ENCODE measurements at regions not wholly inside any gene's neighbourhood (a gene's known extent, or its start where the extent isn't known, plus 50 kb on each side); places are given as distances from the start of the nearest gene placed in this dataset.

- TF ChIP-seq EGR1 (IDR thresholded peaks at IDR 0.05) (no peak), TAF1 (IDR thresholded peaks at IDR 0.05; ENCODE audit: low read depth) (no peak), RAD21 (IDR thresholded peaks at IDR 0.05; ENCODE audit: low read depth) (no peak), NFIC (IDR thresholded peaks at IDR 0.05) (no peak), FOXM1 (IDR thresholded peaks at IDR 0.05; ENCODE audit: borderline replicate concordance, low read depth) (no peak), CREB1 (IDR thresholded peaks at IDR 0.05; ENCODE audit: low read depth) (no peak), ZBTB7A (IDR thresholded peaks at IDR 0.05; ENCODE audit: low read depth) (no peak), EP300 (IDR thresholded peaks at IDR 0.05; ENCODE audit: borderline replicate concordance) (no peak), USF1 (IDR thresholded peaks at IDR 0.05) (no peak), REST (IDR thresholded peaks at IDR 0.05; ENCODE audit: low read depth) (no peak)
These were observed 111.0 kb downstream of the RBM43 start for GRCh38 chr2:151150331-151151320.

GRCh38 chr2:151138507-151138906 lies 123.2 kb downstream of the RBM43 start:
- TF ChIP-seq NFIC (IDR thresholded peaks at IDR 0.05), result no peak
- TF ChIP-seq MAX (IDR thresholded peaks at IDR 0.05), result no peak
- no peak for TF ChIP-seq TEAD4 (IDR thresholded peaks at IDR 0.05)
- TF ChIP-seq FOXM1 (IDR thresholded peaks at IDR 0.05; ENCODE audit: borderline replicate concordance, low read depth), result no peak
- TF ChIP-seq USF1 (IDR thresholded peaks at IDR 0.05), result no peak
- no peak for TF ChIP-seq EGR1 (IDR thresholded peaks at IDR 0.05)
- TF ChIP-seq CREB1 (IDR thresholded peaks at IDR 0.05; ENCODE audit: low read depth), result no peak
- no peak for TF ChIP-seq EP300 (IDR thresholded peaks at IDR 0.05; ENCODE audit: borderline replicate concordance)
- TF ChIP-seq TAF1 (IDR thresholded peaks at IDR 0.05; ENCODE audit: low read depth), result no peak
- no peak for TF ChIP-seq TCF12 (IDR thresholded peaks at IDR 0.05; ENCODE audit: low read depth)

GRCh38 chr2:151137526-151137925 lies 124.1 kb downstream of the RBM43 start:
- TF ChIP-seq TAF1 (IDR thresholded peaks at IDR 0.05; ENCODE audit: low read depth) (no peak), TCF12 (IDR thresholded peaks at IDR 0.05; ENCODE audit: low read depth) (no peak), ZBTB7A (IDR thresholded peaks at IDR 0.05; ENCODE audit: low read depth) (no peak)

- TF ChIP-seq MAX (IDR thresholded peaks at IDR 0.05) (no peak), REST (IDR thresholded peaks at IDR 0.05; ENCODE audit: low read depth) (no peak), TCF12 (IDR thresholded peaks at IDR 0.05; ENCODE audit: low read depth) (no peak), YY1 (IDR thresholded peaks at IDR 0.05; ENCODE audit: low read depth) (no peak), CREB1 (IDR thresholded peaks at IDR 0.05; ENCODE audit: low read depth) (no peak), ZBTB7A (IDR thresholded peaks at IDR 0.05; ENCODE audit: low read depth) (no peak), RAD21 (IDR thresholded peaks at IDR 0.05; ENCODE audit: low read depth) (no peak), TAF1 (IDR thresholded peaks at IDR 0.05; ENCODE audit: low read depth) (no peak), FOXM1 (IDR thresholded peaks at IDR 0.05; ENCODE audit: borderline replicate concordance, low read depth) (no peak)
These were observed 141.7 kb downstream of the RBM43 start for GRCh38 chr2:151120011-151120410.

- TF ChIP-seq TAF1 (IDR thresholded peaks at IDR 0.05; ENCODE audit: low read depth) (no peak), FOXM1 (IDR thresholded peaks at IDR 0.05; ENCODE audit: borderline replicate concordance, low read depth) (no peak), EP300 (IDR thresholded peaks at IDR 0.05; ENCODE audit: borderline replicate concordance) (no peak)
These were observed 142.3 kb downstream of the RBM43 start for GRCh38 chr2:151119374-151119773.

- TF ChIP-seq YY1 (IDR thresholded peaks at IDR 0.05; ENCODE audit: low read depth) (no peak), RAD21 (IDR thresholded peaks at IDR 0.05; ENCODE audit: low read depth) (no peak), MAX (IDR thresholded peaks at IDR 0.05) (no peak), FOXM1 (IDR thresholded peaks at IDR 0.05; ENCODE audit: borderline replicate concordance, low read depth) (no peak), USF1 (IDR thresholded peaks at IDR 0.05) (no peak), ZBTB7A (IDR thresholded peaks at IDR 0.05; ENCODE audit: low read depth) (no peak), TAF1 (IDR thresholded peaks at IDR 0.05; ENCODE audit: low read depth) (no peak), TEAD4 (IDR thresholded peaks at IDR 0.05) (no peak), CREB1 (IDR thresholded peaks at IDR 0.05; ENCODE audit: low read depth) (no peak), EGR1 (IDR thresholded peaks at IDR 0.05) (no peak), NFIC (IDR thresholded peaks at IDR 0.05) (no peak), TCF12 (IDR thresholded peaks at IDR 0.05; ENCODE audit: low read depth) (no peak), EP300 (IDR thresholded peaks at IDR 0.05; ENCODE audit: borderline replicate concordance) (no peak), CEBPB (IDR thresholded peaks at IDR 0.05) (no peak), REST (IDR thresholded peaks at IDR 0.05; ENCODE audit: low read depth) (no peak)
These were observed 143.4 kb downstream of the RBM43 start for GRCh38 chr2:151118269-151118668.
